Fibroblast of villous mesenchyme (primary cell): ENCODE measurements at regions not wholly inside any gene's neighbourhood (a gene's known extent, or its start where the extent isn't known, plus 50 kb on each side); places are given as distances from the start of the nearest gene placed in this dataset.

Experiments used
- DNase-seq: peaks from one replicate; pipeline ENCODE4 v3.0.0-alpha.2; 2010; ENCODE audit warnings: low read depth
- H3K4me3 ChIP-seq: 2 replicates; pipeline ENCODE4 v1.5.1; 2011; ENCODE audit warnings: low read depth, mild to moderate bottlenecking, low read length
- TF ChIP-seq, protein P1 (sequence below): IDR thresholded peaks from 2 replicates; pipeline ENCODE4 v1.5.1; 2012; ENCODE audit warnings: low read depth, mild to moderate bottlenecking, low read length; ENCODE audit not compliant: insufficient read depth

DNA sequence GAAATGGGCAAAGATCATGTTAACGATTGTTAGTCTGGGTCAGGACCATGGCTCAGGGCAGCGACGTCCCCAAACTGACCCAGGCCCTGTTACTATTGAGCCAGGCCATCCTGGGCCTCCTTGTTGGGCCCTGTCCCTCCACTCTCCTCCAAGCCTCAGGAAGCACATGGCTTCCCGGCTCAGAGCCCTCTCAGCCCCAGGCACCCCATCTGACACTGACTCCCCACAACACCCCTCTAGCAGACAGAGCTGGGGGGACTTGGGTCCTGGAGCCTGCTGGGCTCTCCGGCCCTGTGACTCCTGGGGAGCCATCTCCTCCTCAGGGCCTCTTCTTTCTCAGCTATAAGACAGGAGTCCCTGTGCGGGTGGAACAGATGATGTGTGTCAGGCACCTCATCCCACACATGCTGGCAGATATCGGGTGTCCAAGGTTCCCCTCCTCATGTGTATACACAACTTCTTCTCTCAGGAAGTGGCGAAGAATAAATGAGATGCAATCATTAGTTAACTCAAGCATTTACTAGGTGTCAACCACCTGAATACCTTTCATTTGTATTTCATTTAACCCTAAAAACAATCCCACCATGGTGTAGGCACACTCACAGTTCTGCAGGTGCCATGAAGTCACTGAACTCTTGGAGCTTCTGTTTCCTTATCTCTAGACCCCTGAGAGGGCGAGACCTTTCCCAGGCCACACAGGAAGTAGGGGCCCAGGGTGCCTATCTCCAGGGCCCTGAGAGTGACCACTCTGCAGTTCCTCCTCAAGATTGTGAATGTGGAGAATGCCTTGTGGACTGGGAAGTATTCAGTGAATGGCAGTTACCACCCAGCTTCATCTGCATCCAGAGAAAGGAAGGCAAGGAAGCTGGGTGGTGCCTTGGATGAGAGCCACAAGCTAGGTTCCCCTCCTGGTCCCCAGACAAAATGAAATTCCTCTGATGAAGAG lies 282.5 kb upstream of the TLE3 start:
- no peak overlapping the region for H3K4me3 ChIP-seq
- TF ChIP-seq, protein P1, sequence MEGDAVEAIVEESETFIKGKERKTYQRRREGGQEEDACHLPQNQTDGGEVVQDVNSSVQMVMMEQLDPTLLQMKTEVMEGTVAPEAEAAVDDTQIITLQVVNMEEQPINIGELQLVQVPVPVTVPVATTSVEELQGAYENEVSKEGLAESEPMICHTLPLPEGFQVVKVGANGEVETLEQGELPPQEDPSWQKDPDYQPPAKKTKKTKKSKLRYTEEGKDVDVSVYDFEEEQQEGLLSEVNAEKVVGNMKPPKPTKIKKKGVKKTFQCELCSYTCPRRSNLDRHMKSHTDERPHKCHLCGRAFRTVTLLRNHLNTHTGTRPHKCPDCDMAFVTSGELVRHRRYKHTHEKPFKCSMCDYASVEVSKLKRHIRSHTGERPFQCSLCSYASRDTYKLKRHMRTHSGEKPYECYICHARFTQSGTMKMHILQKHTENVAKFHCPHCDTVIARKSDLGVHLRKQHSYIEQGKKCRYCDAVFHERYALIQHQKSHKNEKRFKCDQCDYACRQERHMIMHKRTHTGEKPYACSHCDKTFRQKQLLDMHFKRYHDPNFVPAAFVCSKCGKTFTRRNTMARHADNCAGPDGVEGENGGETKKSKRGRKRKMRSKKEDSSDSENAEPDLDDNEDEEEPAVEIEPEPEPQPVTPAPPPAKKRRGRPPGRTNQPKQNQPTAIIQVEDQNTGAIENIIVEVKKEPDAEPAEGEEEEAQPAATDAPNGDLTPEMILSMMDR, result no peak
- no peak for DNase-seq

DNA sequence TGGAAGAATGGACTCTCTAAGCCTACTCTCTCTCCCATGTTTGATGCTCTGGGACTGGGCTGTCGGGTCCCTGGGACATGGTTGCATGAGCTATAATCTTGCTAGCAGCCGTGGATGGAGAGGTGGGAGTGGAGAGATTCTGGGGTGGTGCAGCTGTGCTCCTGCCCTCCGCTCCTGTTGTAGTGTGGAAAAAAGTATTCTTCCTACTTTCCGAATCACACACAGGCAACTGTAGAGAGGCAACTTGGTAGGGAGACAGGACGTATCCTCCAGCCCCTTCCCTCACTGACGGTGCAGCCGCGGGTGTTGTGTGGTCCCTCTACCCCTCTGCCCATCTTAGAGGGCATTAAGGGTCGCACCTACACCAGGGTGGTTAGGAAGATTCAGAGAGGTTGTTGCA lies 281.4 kb upstream of the TLE3 start:
- TF ChIP-seq, protein P1, result no peak
- no peak overlapping the region for H3K4me3 ChIP-seq
- DNase-seq, result no peak

DNA sequence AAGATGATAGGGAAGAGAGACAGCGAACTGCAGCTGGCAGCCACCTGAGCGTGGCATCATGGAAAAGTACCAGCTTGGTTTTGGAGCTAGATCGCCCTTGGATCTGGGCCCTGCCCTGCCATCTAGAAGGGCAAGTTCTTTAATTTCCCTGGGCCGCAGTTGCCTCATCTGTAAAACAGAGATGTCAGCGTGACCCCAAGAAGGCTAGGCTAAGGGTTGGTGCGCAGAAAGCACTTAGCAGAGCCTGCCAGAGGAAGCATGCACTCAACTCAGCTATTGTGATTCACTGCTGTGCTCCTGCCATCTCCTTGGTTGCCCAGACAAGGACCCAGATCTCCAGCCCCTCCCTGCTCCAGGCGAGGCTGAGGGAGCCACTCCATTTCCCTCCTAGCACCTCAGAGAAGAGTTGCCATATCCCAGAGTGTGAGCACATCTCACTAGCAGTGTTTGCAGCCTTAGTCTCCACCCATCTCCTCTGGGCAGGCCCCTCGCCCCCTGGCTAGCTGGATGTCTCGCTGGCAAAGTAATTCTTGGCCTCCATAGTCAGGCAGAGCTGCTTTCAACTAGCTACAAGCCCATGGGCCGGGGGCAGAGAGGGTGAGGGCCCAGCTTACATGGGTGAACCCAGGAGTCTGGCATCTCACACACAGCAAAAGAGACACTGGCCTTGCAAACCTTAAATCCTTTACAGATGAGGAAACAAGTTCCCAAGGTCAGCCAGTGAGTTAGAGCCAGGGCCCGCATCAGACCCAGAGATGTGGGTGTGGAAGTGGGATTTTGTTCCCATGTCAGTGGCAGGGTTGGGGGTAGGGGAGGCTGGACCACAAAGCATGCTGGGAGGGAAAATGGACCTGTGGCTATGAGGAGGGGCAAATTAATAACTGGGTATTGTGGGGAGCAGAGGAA lies 280.7 kb upstream of the TLE3 start:
- DNase-seq, result no peak
- TF ChIP-seq, protein P1, result no peak
- H3K4me3 ChIP-seq, result no peak overlapping the region

- no peak overlapping the region for H3K4me3 ChIP-seq
- TF ChIP-seq, protein P1, result no peak
Observed at GRCh38 chr15:70376929-70377691, 279.4 kb upstream of the TLE3 start.

DNA sequence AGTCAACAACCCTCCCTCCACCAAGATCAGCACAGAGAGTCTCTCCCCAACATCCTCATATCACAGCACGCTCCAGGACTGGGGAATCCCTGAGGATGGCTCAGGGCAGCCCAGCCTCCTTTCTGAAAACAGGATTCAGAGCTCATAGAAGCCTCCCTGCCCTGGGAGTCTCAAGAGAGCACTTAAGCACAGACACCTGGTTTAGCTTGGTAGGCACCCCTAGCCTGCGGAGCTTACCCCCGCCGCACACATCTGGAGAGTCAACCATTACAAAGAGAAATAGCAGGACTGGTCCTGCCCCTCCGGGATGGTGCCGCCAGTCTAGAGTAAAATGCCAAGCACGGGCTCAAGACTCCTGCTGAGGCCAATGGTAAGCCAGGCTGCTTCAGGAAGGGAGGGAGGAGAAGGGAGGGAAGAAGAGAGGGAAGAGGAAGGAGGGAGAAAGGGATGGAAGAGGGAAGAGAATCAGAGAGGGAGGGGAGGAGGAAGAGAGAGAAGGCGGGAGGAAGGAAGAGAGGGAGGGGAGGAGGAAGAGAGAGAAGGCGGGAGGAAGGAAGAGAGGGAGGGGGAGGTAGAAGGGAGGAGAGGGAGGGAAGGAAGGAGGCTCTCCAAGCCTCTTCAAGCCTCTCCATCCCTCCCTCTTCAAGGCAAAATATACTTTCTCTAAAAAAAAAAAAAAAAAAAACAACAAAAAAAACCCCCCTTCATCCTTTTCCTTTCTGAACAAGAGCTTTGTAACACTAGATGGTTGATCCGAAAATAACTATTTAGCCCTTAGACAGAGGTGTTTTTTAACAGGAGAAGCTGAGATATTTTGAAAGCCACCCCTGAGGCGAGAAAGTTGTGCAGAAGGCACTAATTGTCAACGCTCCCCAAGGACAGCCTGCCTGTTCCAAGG lies 278.6 kb upstream of the TLE3 start:
- no peak overlapping the region for H3K4me3 ChIP-seq
- DNase-seq, result no peak
- TF ChIP-seq, protein P1, result no peak

More at GRCh38 chr15:70376929-70377691, 279.4 kb upstream of the TLE3 start:
- peak; percentile 45 for DNase-seq
